CD4-positive, CD25-positive, alpha-beta regulatory T cell (primary cell): ENCODE measurements at regions not wholly inside any gene's neighbourhood (a gene's known extent, or its start where the extent isn't known, plus 50 kb on each side); places are given as distances from the start of the nearest gene placed in this dataset.
"Not testable (repeated sequence)": the region's sequence is repeated elsewhere in the genome, so short reads cannot be mapped to it uniquely, and the experiment has no call there.

Experiments used
- ATAC-seq, 2 donors: fragments of 150-1000 bp; cut with Tn5 transposase; one replicate each; pipeline ENCODE4 v1.10.0; 2021; ENCODE audit warnings: low read depth in 2 of 2, moderate number of reproducible peaks in 2 of 2, moderate library complexity in 1 of 2
- DNase-seq, 3 donors: peaks; one replicate each; pipeline versions ENCODE4 v3.0.0 to v3.0.0-alpha.2; 2012 to 2022; ENCODE audit warnings: mixed read lengths in 1 of 3
- H3K27ac ChIP-seq: one replicate; pipeline ENCODE4 v1.7.0; 2013; ENCODE audit warnings: mild to moderate bottlenecking, low read length; ENCODE audit not compliant: insufficient read depth, poor library complexity, severe bottlenecking
- H3K27me3 ChIP-seq: one replicate; pipeline ENCODE4 v1.7.0; 2013; ENCODE audit warnings: low read length; ENCODE audit not compliant: control insufficient read depth, insufficient read depth
- H3K36me3 ChIP-seq: one replicate; pipeline ENCODE4 v1.7.0; 2013; ENCODE audit warnings: mild to moderate bottlenecking, low read length, moderate library complexity; ENCODE audit not compliant: control insufficient read depth, insufficient read depth
- H3K4me1 ChIP-seq: 2 replicates; pipeline ENCODE4 v1.7.0; 2013; ENCODE audit warnings: mild to moderate bottlenecking, low read length; ENCODE audit not compliant: insufficient read depth, control insufficient read depth, poor library complexity, severe bottlenecking
- H3K4me3 ChIP-seq: one replicate; pipeline ENCODE4 v1.7.0; 2013; ENCODE audit warnings: low read depth, mild to moderate bottlenecking, low read length, moderate library complexity
- H3K9me3 ChIP-seq, 2 experiments: 1 replicate in 1 of 2; 2 replicates in 1 of 2; pipeline ENCODE4 v1.7.0; 2013; ENCODE audit warnings: low read length in 2 of 2, mild to moderate bottlenecking in 1 of 2, moderate library complexity in 1 of 2; ENCODE audit not compliant: control insufficient read depth in 2 of 2
- H3K27ac Mint-ChIP-seq, 3 donors: one replicate each; pipeline ENCODE4 v1.8.0; 2020 to 2022; ENCODE audit warnings: mild to moderate bottlenecking in 3 of 3, mixed read lengths in 3 of 3, moderate library complexity in 2 of 3
- H3K27me3 Mint-ChIP-seq: one replicate; pipeline ENCODE4 v1.8.0; 2022; ENCODE audit warnings: mild to moderate bottlenecking, mixed read lengths
- H3K36me3 Mint-ChIP-seq: one replicate; pipeline ENCODE4 v1.8.0; 2020; ENCODE audit warnings: mixed read lengths
- H3K4me1 Mint-ChIP-seq, 4 donors: one replicate each; pipeline ENCODE4 v1.8.0; 2020 to 2022; ENCODE audit warnings: mixed read lengths in 4 of 4, mild to moderate bottlenecking in 1 of 4
- H3K4me3 Mint-ChIP-seq, 4 donors: one replicate each; pipeline ENCODE4 v1.8.0; 2020 to 2022; ENCODE audit warnings: mild to moderate bottlenecking in 4 of 4, mixed read lengths in 4 of 4, moderate library complexity in 3 of 4
- H3K9me3 Mint-ChIP-seq, 7 donors: one replicate each; pipeline ENCODE4 v1.8.0; 2020 to 2022; ENCODE audit warnings: mixed read lengths in 7 of 7, mild to moderate bottlenecking in 3 of 7, moderate library complexity in 2 of 7

DNA sequence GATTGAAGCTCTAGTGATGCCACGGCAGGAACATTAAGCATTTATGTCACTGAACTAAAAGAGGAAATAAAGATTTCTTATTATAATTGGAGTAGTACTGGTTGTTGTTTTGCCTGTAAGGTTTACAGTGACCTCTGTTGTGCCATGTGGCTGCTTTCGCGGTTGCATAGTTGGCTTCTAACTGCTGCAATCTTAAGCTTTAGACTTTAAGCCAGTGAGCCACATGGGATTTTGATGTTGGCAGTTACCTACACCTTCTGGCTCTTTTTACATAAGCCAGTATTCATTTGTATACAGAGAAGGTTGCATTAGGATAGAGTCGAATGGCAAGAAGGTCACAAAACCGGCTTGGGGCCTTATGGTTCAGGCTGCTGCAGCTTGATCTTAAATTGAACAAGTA, 1311.6 kb downstream of the RAPGEF2 start:
- DNase-seq (no peak), ATAC-seq (no peak)
- H3K27ac ChIP-seq = no peak overlapping the region
- no peaks in the 10 kb centered on the region for H3K36me3 ChIP-seq
- Mint-ChIP-seq H3K27me3 (no peaks in the 10 kb centered on the region), H3K4me3 (no peak overlapping the region), H3K9me3 (peaks cover 0 to 19% (median 2%) of the 10 kb centered on the region in 7 donors), H3K27ac (no peak overlapping the region), H3K4me1 (no peaks in the 10 kb centered on the region), H3K36me3 (no peaks in the 10 kb centered on the region)
- no peak overlapping the region for H3K4me3 ChIP-seq
- no peaks in the 10 kb centered on the region for H3K9me3 ChIP-seq
- no peaks in the 10 kb centered on the region for H3K27me3 ChIP-seq
- no peaks in the 10 kb centered on the region for H3K4me1 ChIP-seq

GRCh38 chr4:160423879-160424451, 1321.1 kb downstream of the RAPGEF2 start:
- H3K36me3 Mint-ChIP-seq = no peaks in the 10 kb centered on the region
- peak in 1 of 3 donors; percentile 0 for DNase-seq
- no peaks in the 10 kb centered on the region for H3K27me3 Mint-ChIP-seq
- Histone ChIP-seq H3K27me3 (no peaks in the 10 kb centered on the region), H3K36me3 (no peaks in the 10 kb centered on the region), H3K4me3 (no peak overlapping the region), H3K4me1 (no peaks in the 10 kb centered on the region), H3K9me3 (no peaks in the 10 kb centered on the region), H3K27ac (no peak overlapping the region)
- no peaks in the 10 kb centered on the region for H3K4me1 Mint-ChIP-seq
- no peak for ATAC-seq
- H3K4me3 Mint-ChIP-seq = no peak overlapping the region
- H3K9me3 Mint-ChIP-seq = peaks cover 1 to 18% (median 5%) of the 10 kb centered on the region in 7 donors
- H3K27ac Mint-ChIP-seq = no peak overlapping the region

GRCh38 chr4:160426233-160426632, 1323.4 kb downstream of the RAPGEF2 start:
- H3K27ac ChIP-seq = no peak overlapping the region
- H3K4me3 ChIP-seq = no peak overlapping the region
- peaks cover 2 to 25% (median 5%) of the 10 kb centered on the region in 7 donors for H3K9me3 Mint-ChIP-seq
- H3K4me1 Mint-ChIP-seq = no peaks in the 10 kb centered on the region
- H3K4me1 ChIP-seq = no peaks in the 10 kb centered on the region
- ATAC-seq (no peak), DNase-seq (no peak)
- H3K27me3 Mint-ChIP-seq = no peaks in the 10 kb centered on the region
- H3K4me3 Mint-ChIP-seq = no peak overlapping the region
- H3K9me3 ChIP-seq = no peaks in the 10 kb centered on the region
- no peaks in the 10 kb centered on the region for H3K36me3 Mint-ChIP-seq
- no peaks in the 10 kb centered on the region for H3K27me3 ChIP-seq
- H3K36me3 ChIP-seq = no peaks in the 10 kb centered on the region
- H3K27ac Mint-ChIP-seq = no peak overlapping the region

- H3K4me1 ChIP-seq = no peaks in the 10 kb centered on the region
- ATAC-seq (no peak), DNase-seq (no peak)
- H3K27me3 ChIP-seq = no peaks in the 10 kb centered on the region
- Mint-ChIP-seq H3K36me3 (no peaks in the 10 kb centered on the region), H3K9me3 (peaks cover 0 to 24% (median 4%) of the 10 kb centered on the region in 7 donors), H3K4me3 (no peak overlapping the region), H3K4me1 (no peaks in the 10 kb centered on the region), H3K27ac (no peak overlapping the region), H3K27me3 (no peaks in the 10 kb centered on the region)
- H3K9me3 ChIP-seq = no peaks in the 10 kb centered on the region
- H3K4me3 ChIP-seq = no peak overlapping the region
- H3K27ac ChIP-seq = no peak overlapping the region
- H3K36me3 ChIP-seq = no peaks in the 10 kb centered on the region
These were observed 1348.0 kb downstream of the RAPGEF2 start for GRCh38 chr4:160450876-160451275.

GRCh38 chr4:160481696-160482690, 1379.1 kb downstream of the RAPGEF2 start:
- not testable (repeated sequence) for H3K36me3 ChIP-seq, DNase-seq, H3K4me3 ChIP-seq, H3K4me1 ChIP-seq, H3K36me3 Mint-ChIP-seq, H3K27me3 Mint-ChIP-seq, H3K27ac ChIP-seq, H3K9me3 ChIP-seq, H3K27ac Mint-ChIP-seq, H3K27me3 ChIP-seq, H3K4me3 Mint-ChIP-seq, ATAC-seq, H3K4me1 Mint-ChIP-seq
- H3K9me3 Mint-ChIP-seq = peaks cover 0 to 33% (median 5%) of the 10 kb centered on the region in 7 donors

GRCh38 chr4:160485071-160485687, 1382.3 kb downstream of the RAPGEF2 start:
- no peaks in the 10 kb centered on the region for H3K27me3 ChIP-seq
- H3K4me3 ChIP-seq = no peak overlapping the region
- H3K36me3 ChIP-seq = no peaks in the 10 kb centered on the region
- H3K9me3 ChIP-seq = peaks cover 0 to 8% of the 10 kb centered on the region in 2 experiments
- DNase-seq (no peak), ATAC-seq (no peak)
- H3K27me3 Mint-ChIP-seq = no peaks in the 10 kb centered on the region
- peaks cover 0 to 44% (median 6%) of the 10 kb centered on the region in 7 donors for H3K9me3 Mint-ChIP-seq
- no peaks in the 10 kb centered on the region for H3K4me1 ChIP-seq
- no peak overlapping the region for H3K27ac Mint-ChIP-seq
- H3K4me1 Mint-ChIP-seq = peaks cover 0 to 5% (median 0%) of the 10 kb centered on the region in 4 donors
- no peaks in the 10 kb centered on the region for H3K36me3 Mint-ChIP-seq
- no peak overlapping the region for H3K27ac ChIP-seq
- no peak overlapping the region for H3K4me3 Mint-ChIP-seq

DNA sequence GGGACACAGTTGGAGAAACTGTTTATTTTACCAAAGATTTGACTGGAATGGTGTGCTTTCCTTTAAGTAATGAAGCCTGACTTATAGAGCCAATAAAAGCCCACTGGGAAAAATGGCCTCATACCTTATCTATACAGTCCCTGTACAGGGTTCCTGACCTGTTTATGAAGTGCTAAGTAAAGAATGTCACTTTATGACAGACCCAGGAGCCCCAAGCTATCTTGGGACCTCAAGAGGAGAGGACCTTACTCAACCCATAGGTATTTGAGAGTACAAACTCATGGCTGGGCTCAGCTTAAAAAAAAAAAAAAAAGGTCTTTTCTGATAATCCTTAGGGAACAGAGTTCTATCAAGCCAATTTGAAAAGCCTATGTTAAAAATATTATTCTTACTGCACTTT, 1389.3 kb downstream of the RAPGEF2 start:
- H3K9me3 Mint-ChIP-seq = peaks cover 0 to 39% (median 6%) of the 10 kb centered on the region in 7 donors
- Histone ChIP-seq H3K27ac (no peak overlapping the region), H3K36me3 (no peaks in the 10 kb centered on the region), H3K4me3 (no peak overlapping the region), H3K27me3 (no peaks in the 10 kb centered on the region), H3K9me3 (peaks cover 3 to 8% of the 10 kb centered on the region in 2 experiments), H3K4me1 (no peaks in the 10 kb centered on the region)
- no peak for DNase-seq
- no peaks in the 10 kb centered on the region for H3K4me1 Mint-ChIP-seq
- no peaks in the 10 kb centered on the region for H3K36me3 Mint-ChIP-seq
- no peaks in the 10 kb centered on the region for H3K27me3 Mint-ChIP-seq
- ATAC-seq = no peak
- H3K4me3 Mint-ChIP-seq = no peak overlapping the region
- no peak overlapping the region for H3K27ac Mint-ChIP-seq
